ENCODE measurements at regions not wholly inside any gene's neighbourhood (a gene's known extent, or its start where the extent isn't known, plus 50 kb on each side); places are given as distances from the start of the nearest gene placed in this dataset.

DNA sequence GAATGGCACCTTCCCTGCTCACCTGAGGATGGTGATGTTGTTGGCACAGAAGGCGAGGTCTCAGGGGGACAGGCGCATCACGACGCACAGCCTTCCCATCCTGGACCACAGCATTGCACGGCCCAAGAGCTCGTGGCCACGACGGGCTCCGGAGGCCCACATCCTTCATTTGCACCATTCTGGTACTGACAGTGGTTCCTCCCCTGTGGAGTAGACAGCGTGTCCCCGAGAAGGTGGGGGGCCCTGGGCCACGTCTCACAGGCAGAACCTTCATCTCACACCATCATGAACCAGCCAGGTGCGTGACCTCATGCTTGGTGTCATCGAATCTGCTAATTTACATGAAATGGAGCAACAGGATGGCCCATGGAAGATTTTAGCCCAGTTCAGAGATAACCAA is 180.0 kb downstream of the CTTN start:
- H3F3A ChIP-seq (replicated peaks; ENCODE audit: low read depth), result no peaks in the 10 kb centered on the region
- no peaks in the 10 kb centered on the region for H3K36me3 ChIP-seq (ENCODE audit: insufficient read depth)
- no peak overlapping the region for H3K4me2 ChIP-seq
- H3K27ac Mint-ChIP-seq, result no peak overlapping the region
- peaks cover 3% of the 10 kb centered on the region; the same call in 2 of the 3 replicates for H3K36me3 Mint-ChIP-seq (ENCODE audit: low read depth)
- no peaks in the 10 kb centered on the region for H3K4me1 ChIP-seq (ENCODE audit: insufficient read depth)
- H3K27ac ChIP-seq (ENCODE audit: low read depth), result no peak overlapping the region
- H3K4me3 ChIP-seq, result no peak overlapping the region
- H3K27me3 ChIP-seq (ENCODE audit: insufficient read depth), result no peaks in the 10 kb centered on the region
- H3K79me2 ChIP-seq (replicated peaks; ENCODE audit: insufficient read depth), result no peaks in the 10 kb centered on the region
- DNase-seq (ENCODE audit: low spot score) (no peak), ATAC-seq (no peak)
- peaks cover 3% of the 10 kb centered on the region; the same call in 1 of the 2 replicates for H4K20me1 ChIP-seq (replicated peaks; ENCODE audit: insufficient read depth)
- H2AFZ ChIP-seq, result no peak overlapping the region
- no peaks in the 10 kb centered on the region for H3K9me2 ChIP-seq (ENCODE audit: insufficient read depth)
- peaks cover 25% of the 10 kb centered on the region; the same call in 2 of the 3 replicates for H3K4me1 Mint-ChIP-seq
- peaks cover 17% of the 10 kb centered on the region for H3K27me3 Mint-ChIP-seq (ENCODE audit: insufficient read depth, low read depth, poor library complexity)
- no peak overlapping the region for H3K4me3 Mint-ChIP-seq
- TF ChIP-seq NANOG (IDR thresholded peaks at IDR 0.05; ENCODE audit: borderline replicate concordance) (no peak), ZNF114 (CRISPR knock-in tag; IDR thresholded peaks at IDR 0.05) (no peak), ZNF331 (CRISPR knock-in tag; IDR thresholded peaks at IDR 0.05; ENCODE audit: low read depth) (no peak), EZH2 (IDR thresholded peaks at IDR 0.05; ENCODE audit: low read depth, unreplicated experiment) (no peak), JUNB (IDR thresholded peaks at IDR 0.05; ENCODE audit: unreplicated experiment) (no peak), ZNF462 (CRISPR knock-in tag; IDR thresholded peaks at IDR 0.05) (no peak), STAT1 (IDR thresholded peaks at IDR 0.05; ENCODE audit: unreplicated experiment) (no peak), ETS1 (IDR thresholded peaks at IDR 0.05) (no peak), CTCF (conservative IDR thresholded peaks at IDR 0.05; ENCODE audit: low read depth in 2 of 2) (no peak), EZH2phosphoT487 (IDR thresholded peaks at IDR 0.05; ENCODE audit: unreplicated experiment) (no peak), CREB1 (CRISPR knock-in tag; IDR thresholded peaks at IDR 0.05; ENCODE audit: low read depth) (no peak), POLR2AphosphoS5 (IDR thresholded peaks at IDR 0.05; ENCODE audit: low read depth) (no peak)
- TF ChIP-seq, protein P1, sequence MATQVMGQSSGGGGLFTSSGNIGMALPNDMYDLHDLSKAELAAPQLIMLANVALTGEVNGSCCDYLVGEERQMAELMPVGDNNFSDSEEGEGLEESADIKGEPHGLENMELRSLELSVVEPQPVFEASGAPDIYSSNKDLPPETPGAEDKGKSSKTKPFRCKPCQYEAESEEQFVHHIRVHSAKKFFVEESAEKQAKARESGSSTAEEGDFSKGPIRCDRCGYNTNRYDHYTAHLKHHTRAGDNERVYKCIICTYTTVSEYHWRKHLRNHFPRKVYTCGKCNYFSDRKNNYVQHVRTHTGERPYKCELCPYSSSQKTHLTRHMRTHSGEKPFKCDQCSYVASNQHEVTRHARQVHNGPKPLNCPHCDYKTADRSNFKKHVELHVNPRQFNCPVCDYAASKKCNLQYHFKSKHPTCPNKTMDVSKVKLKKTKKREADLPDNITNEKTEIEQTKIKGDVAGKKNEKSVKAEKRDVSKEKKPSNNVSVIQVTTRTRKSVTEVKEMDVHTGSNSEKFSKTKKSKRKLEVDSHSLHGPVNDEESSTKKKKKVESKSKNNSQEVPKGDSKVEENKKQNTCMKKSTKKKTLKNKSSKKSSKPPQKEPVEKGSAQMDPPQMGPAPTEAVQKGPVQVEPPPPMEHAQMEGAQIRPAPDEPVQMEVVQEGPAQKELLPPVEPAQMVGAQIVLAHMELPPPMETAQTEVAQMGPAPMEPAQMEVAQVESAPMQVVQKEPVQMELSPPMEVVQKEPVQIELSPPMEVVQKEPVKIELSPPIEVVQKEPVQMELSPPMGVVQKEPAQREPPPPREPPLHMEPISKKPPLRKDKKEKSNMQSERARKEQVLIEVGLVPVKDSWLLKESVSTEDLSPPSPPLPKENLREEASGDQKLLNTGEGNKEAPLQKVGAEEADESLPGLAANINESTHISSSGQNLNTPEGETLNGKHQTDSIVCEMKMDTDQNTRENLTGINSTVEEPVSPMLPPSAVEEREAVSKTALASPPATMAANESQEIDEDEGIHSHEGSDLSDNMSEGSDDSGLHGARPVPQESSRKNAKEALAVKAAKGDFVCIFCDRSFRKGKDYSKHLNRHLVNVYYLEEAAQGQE (IDR thresholded peaks at IDR 0.05; ENCODE audit: unreplicated experiment), result no peak
- H3K9me3 Mint-ChIP-seq, result no peaks in the 10 kb centered on the region

Data from GM23338 (cell line).